GM12878 (cell line): ENCODE measurements at regions not wholly inside any gene's neighbourhood (a gene's known extent, or its start where the extent isn't known, plus 50 kb on each side); places are given as distances from the start of the nearest gene placed in this dataset.

Source experiments
- ATAC-seq: fragments of 200-7000 bp; cut with Tn5 transposase; 3 replicates; pipeline ENCODE4 v1.9.1; 2020; ENCODE audit warnings: mild to moderate bottlenecking, moderate library complexity
- BruUV-seq: library from RNA; stranded (reverse); fragments of 400-500 nt; replicated peaks from 2 replicates; lab custom pipeline; 2021; lab: Mats Ljungman, UMichigan
- CTCF ChIA-PET: fragments of 300-600 bp; sonication (Branson Sonifier 250); formaldehyde crosslinking; extraction: SDS; loops from one replicate; lab custom pipeline; 2021; ENCODE audit warnings: inconsistent platforms; lab: Yijun Ruan, JAX
- POLR2A ChIA-PET: fragments of 350-600 bp; formaldehyde crosslinking; extraction: SDS; loops from one replicate; lab custom pipeline; 2021; ENCODE audit warnings: inconsistent platforms; lab: Charles Lee
- RAD21 ChIA-PET: fragments of 300-600 bp; sonication (Branson Sonifier 250); formaldehyde crosslinking; loops from one replicate; lab custom pipeline; 2023; ENCODE audit warnings: antibody characterized with exemption; ENCODE audit not compliant: unreplicated experiment; lab: Charles Lee
- SMC1A ChIA-PET: fragments of 300-600 bp; sonication (Branson Sonifier 250); formaldehyde crosslinking; loops from one replicate; lab custom pipeline; 2023; ENCODE audit not compliant: unreplicated experiment, uncharacterized antibody; lab: Charles Lee
- DNase-seq: peaks from one replicate; pipeline ENCODE4 v3.0.0-alpha.2; 2011; ENCODE audit warnings: low read depth, low spot score
- FAIRE-seq: peaks from 3 replicates; lab custom pipeline; 2011; peaks lifted over from hg19 to GRCh38; lab: Jason Lieb, UNC
- H2AFZ ChIP-seq: 2 replicates; pipeline ENCODE4 v1.6.0; 2011; ENCODE audit warnings: low read depth, low read length, control low read depth; ENCODE audit not compliant: control insufficient read depth
- H3K27ac ChIP-seq: 2 replicates; pipeline ENCODE4 v1.5.1; 2011; ENCODE audit warnings: control low read depth; ENCODE audit not compliant: control insufficient read depth, insufficient read depth
- H3K27me3 ChIP-seq, 2 experiments: replicated peaks in 1 of 2; 2 replicates each; pipeline versions ENCODE4 v1.6.0 to v1.6.1; 2011; ENCODE audit warnings: low read length in 1 of 2; ENCODE audit not compliant: control insufficient read depth in 2 of 2, insufficient read depth in 2 of 2
- H3K36me3 ChIP-seq, 2 experiments: 2 replicates each; pipeline ENCODE4 v1.5.1; 2011; ENCODE audit warnings: low read length in 1 of 2; ENCODE audit not compliant: control insufficient read depth in 2 of 2, insufficient read depth in 2 of 2
- H3K4me1 ChIP-seq: 2 replicates; pipeline ENCODE4 v1.6.1; 2011; ENCODE audit warnings: mild to moderate bottlenecking, low read length, moderate library complexity, mixed read lengths; ENCODE audit not compliant: control insufficient read depth, insufficient read depth
- H3K4me2 ChIP-seq: 2 replicates; pipeline ENCODE4 v1.6.0; 2011; ENCODE audit warnings: control low read depth; ENCODE audit not compliant: control insufficient read depth, insufficient read depth
- H3K4me3 ChIP-seq: fragments of 200-600 bp; sonication (generic); 2 replicates; pipeline ENCODE4 v1.5.1; 2016
- H3K79me2 ChIP-seq: 2 replicates; pipeline ENCODE4 v1.6.0; 2011; ENCODE audit warnings: low read length; ENCODE audit not compliant: control insufficient read depth, insufficient read depth
- H3K9ac ChIP-seq: 2 replicates; pipeline ENCODE4 v1.8.0; 2011; ENCODE audit warnings: low read length, control low read depth, mixed read lengths; ENCODE audit not compliant: control insufficient read depth, insufficient read depth
- H3K9me3 ChIP-seq: replicated peaks from 3 replicates; pipeline ENCODE4 v1.5.1; 2011; ENCODE audit warnings: mild to moderate bottlenecking, low read length; ENCODE audit not compliant: control insufficient read depth, insufficient read depth
- H4K20me1 ChIP-seq: 2 replicates; pipeline ENCODE4 v1.6.0; 2011; ENCODE audit not compliant: control insufficient read depth, insufficient read depth
- HDAC2 ChIP-seq: fragments of 200-600 bp; sonication (generic); IDR thresholded peaks from 2 replicates; pipeline ENCODE4 v1.6.1; 2017
- MYB ChIP-seq: fragments of 150-350 bp; IDR thresholded peaks from 2 replicates; pipeline ENCODE4 v1.6.1; 2014; ENCODE audit warnings: mild to moderate bottlenecking, low read depth, low read length, borderline replicate concordance
- NFIC ChIP-seq: IDR thresholded peaks from 2 replicates; pipeline ENCODE4 v1.6.1; 2012; ENCODE audit warnings: low read depth, mild to moderate bottlenecking, inconsistent platforms, low read length, moderate library complexity
- SRF ChIP-seq, 2 experiments: IDR thresholded peaks; 2 replicates each; pipeline ENCODE4 v1.6.1; 2011; ENCODE audit warnings: low read depth in 2 of 2, low read length in 2 of 2, mild to moderate bottlenecking in 1 of 2, moderate library complexity in 1 of 2
- STAT3 ChIP-seq: IDR thresholded peaks from 2 replicates; pipeline ENCODE4 v1.6.1; 2011; ENCODE audit warnings: low read depth, low read length, improper control_type of control experiment
- WRNIP1 ChIP-seq: IDR thresholded peaks from 2 replicates; pipeline ENCODE4 v1.6.1; 2011; ENCODE audit warnings: low read depth, low read length, improper control_type of control experiment, borderline replicate concordance
- WGBS: methylation state at CpG from one replicate; pipeline ENCODE4 v1.1.6; 2016; ENCODE audit warnings: low lambda C conversion rate; ENCODE audit not compliant: insufficient replicate concordance, insufficient coverage; ENCODE audit errors: missing lambda C conversion rate; 5-methylcytosine and 5-hydroxymethylcytosine counted together
- in situ Hi-C: fragments of 300-500 bp; cut with MboI; formaldehyde crosslinking; loops from 9 replicates; pipeline ENCODE4 v1.14.3; 2018; ENCODE audit warnings: mixed read lengths
- intact Hi-C: fragments of 100-400 bp; cut with micrococcal nuclease; formaldehyde crosslinking; loops from one replicate; pipeline ENCODE4 v1.14.2; 2022; ENCODE audit not compliant: unreplicated experiment
- TF ChIP-seq, protein P1 (sequence below): IDR thresholded peaks from 2 replicates; pipeline ENCODE4 v1.6.1; 2011; ENCODE audit warnings: mild to moderate bottlenecking, low read depth, low read length, moderate library complexity; ENCODE audit not compliant: insufficient replicate concordance
- TF ChIP-seq, protein P2 (sequence below): fragments of 450-650 bp; formaldehyde crosslinking; IDR thresholded peaks from 2 replicates; pipeline ENCODE4 v1.4.0; 2022; ENCODE audit warnings: mild to moderate bottlenecking, moderate library complexity

DNA sequence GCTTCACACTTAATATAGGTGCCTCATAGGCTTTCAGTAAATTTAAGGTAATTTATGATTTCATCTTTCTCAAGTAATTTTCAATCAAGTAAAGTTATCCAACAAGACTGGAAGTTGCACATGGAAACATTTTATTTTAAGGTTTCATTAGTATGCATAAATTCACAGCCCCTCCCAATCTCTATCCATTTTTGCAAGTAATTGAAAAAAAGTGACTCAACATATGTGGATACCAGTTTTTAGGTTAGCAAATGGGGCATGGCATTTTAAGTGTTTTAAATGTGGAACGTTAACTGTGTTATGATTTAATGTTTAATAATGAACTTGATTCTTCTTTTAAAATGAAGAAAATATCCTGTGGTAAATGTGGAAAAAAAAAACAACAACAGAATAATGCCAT is 532.8 kb downstream of the FOXG1 start:
- intact Hi-C loops: no loop called here
- no TSS peak for BruUV-seq
- no peak for FAIRE-seq

More for the DNA sequence above, 532.8 kb downstream of the FOXG1 start:
- H3K4me1 ChIP-seq: no peaks in the 10 kb centered on the region
- in situ Hi-C loops: no loop called here
- POLR2A ChIA-PET: no interaction called here
- no peak overlapping the region for H3K9ac ChIP-seq
- DNase-seq (no peak), ATAC-seq (no peak)
- RAD21 ChIA-PET: no interaction called here
- H3K27ac ChIP-seq: no peak overlapping the region
- SMC1A ChIA-PET: no interaction called here
- no peaks in the 10 kb centered on the region for H4K20me1 ChIP-seq
- H3K79me2 ChIP-seq: no peaks in the 10 kb centered on the region
- no peaks in the 10 kb centered on the region for H3K36me3 ChIP-seq
- no peak overlapping the region for H3K4me2 ChIP-seq
- no peaks in the 10 kb centered on the region; the same call in 2 of the 3 replicates for H3K9me3 ChIP-seq
- TF ChIP-seq, protein P1, sequence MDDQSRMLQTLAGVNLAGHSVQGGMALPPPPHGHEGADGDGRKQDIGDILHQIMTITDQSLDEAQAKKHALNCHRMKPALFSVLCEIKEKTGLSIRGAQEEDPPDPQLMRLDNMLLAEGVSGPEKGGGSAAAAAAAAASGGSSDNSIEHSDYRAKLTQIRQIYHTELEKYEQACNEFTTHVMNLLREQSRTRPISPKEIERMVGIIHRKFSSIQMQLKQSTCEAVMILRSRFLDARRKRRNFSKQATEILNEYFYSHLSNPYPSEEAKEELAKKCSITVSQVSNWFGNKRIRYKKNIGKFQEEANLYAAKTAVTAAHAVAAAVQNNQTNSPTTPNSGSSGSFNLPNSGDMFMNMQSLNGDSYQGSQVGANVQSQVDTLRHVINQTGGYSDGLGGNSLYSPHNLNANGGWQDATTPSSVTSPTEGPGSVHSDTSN: no peak
- TF ChIP-seq STAT3: no peak
- TF ChIP-seq, protein P2, sequence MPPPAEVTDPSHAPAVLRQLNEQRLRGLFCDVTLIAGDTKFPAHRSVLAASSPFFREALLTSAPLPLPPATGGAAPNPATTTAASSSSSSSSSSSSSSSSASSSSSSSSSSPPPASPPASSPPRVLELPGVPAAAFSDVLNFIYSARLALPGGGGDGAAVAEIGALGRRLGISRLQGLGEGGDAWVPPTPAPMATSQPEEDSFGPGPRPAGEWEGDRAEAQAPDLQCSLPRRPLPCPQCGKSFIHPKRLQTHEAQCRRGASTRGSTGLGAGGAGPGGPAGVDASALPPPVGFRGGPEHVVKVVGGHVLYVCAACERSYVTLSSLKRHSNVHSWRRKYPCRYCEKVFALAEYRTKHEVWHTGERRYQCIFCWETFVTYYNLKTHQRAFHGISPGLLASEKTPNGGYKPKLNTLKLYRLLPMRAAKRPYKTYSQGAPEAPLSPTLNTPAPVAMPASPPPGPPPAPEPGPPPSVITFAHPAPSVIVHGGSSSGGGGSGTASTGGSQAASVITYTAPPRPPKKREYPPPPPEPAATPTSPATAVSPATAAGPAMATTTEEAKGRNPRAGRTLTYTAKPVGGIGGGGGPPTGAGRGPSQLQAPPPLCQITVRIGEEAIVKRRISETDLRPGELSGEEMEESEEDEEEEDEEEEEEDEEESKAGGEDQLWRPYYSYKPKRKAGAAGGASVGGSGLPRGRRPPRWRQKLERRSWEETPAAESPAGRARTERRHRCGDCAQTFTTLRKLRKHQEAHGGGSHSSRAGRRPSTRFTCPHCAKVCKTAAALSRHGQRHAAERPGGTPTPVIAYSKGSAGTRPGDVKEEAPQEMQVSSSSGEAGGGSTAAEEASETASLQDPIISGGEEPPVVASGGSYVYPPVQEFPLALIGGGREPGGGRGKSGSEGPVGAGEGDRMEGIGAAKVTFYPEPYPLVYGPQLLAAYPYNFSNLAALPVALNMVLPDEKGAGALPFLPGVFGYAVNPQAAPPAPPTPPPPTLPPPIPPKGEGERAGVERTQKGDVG (CRISPR knock-in tag): no peak
- no peak for TF ChIP-seq HDAC2
- no peak for TF ChIP-seq MYB
- TF ChIP-seq WRNIP1: no peak
- TF ChIP-seq NFIC: no peak
- no peak for TF ChIP-seq SRF (IDR thresholded peaks at IDR 0.05; ENCODE audit: low read depth in 2 of 2, low read length in 2 of 2)
- H2AFZ ChIP-seq: no peak overlapping the region
- 28% methylated on average over 1 of the region's 1 CpG for WGBS
- H3K27me3 ChIP-seq: no peaks in the 10 kb centered on the region
- CTCF ChIA-PET: no interaction called here
- no peak overlapping the region for H3K4me3 ChIP-seq
